Prostate gland (tissue), 2 donors: ENCODE measurements at regions not wholly inside any gene's neighbourhood (a gene's known extent, or its start where the extent isn't known, plus 50 kb on each side); places are given as distances from the start of the nearest gene placed in this dataset.

Experiments
- DNase-seq: peaks from one replicate; pipeline ENCODE4 v3.0.0-alpha.2; 2019; ENCODE audit warnings: low spot score
- H3K27ac ChIP-seq, 2 donors: fragments of 200-600 bp; sonication (generic); 2 replicates each; pipeline ENCODE4 v1.5.1; 2017 to 2019
- H3K27me3 ChIP-seq: fragments of 200-600 bp; sonication (generic); replicated peaks from 2 replicates; pipeline ENCODE4 v1.5.1; 2019; ENCODE audit not compliant: insufficient read depth
- H3K36me3 ChIP-seq, 2 donors: fragments of 200-600 bp; sonication (generic); 1 replicate in 1 of 2; 2 replicates in 1 of 2; pipeline versions ENCODE4 v1.5.1 to v1.8.1; 2017 to 2019
- H3K4me1 ChIP-seq: fragments of 200-600 bp; sonication (generic); replicated peaks from 2 replicates; pipeline ENCODE4 v1.5.1; 2019
- H3K4me3 ChIP-seq, 2 donors: fragments of 200-600 bp; sonication (generic); 2 replicates each; pipeline ENCODE4 v1.5.1; 2017 to 2019
- H3K9me3 ChIP-seq: fragments of 200-600 bp; sonication (generic); 2 replicates; pipeline ENCODE4 v1.5.1; 2017
- CTCF ChIP-seq, 4 experiments: fragments of 200-600 bp in 2 of 4; fragments of 450-650 bp in 2 of 4; sonication (generic) in 2 of 4; IDR thresholded peaks; 1 replicate in 3 of 4; 2 replicates in 1 of 4; pipeline ENCODE4 v1.5.1; 2016 to 2019; ENCODE audit warnings: antibody characterized with exemption in 4 of 4, mild to moderate bottlenecking in 2 of 4, moderate library complexity in 2 of 4
- POLR2A ChIP-seq: fragments of 450-650 bp; IDR thresholded peaks from one replicate; pipeline ENCODE4 v1.6.1; 2016; ENCODE audit warnings: antibody characterized with exemption, mild to moderate bottlenecking
- POLR2AphosphoS5 ChIP-seq: sonication (generic); formaldehyde crosslinking; IDR thresholded peaks from one replicate; pipeline ENCODE4 v1.6.1; 2017; ENCODE audit warnings: antibody characterized with exemption
- WGBS: methylation state at CpG from one replicate; pipeline ENCODE4 v1.1.5; 2018; 5-methylcytosine and 5-hydroxymethylcytosine counted together
- intact Hi-C: fragments of 100-400 bp; cut with DNase I; formaldehyde crosslinking; loops from one replicate; pipeline ENCODE4 v1.14.2; 2022

GRCh38 chr9:16191691-16192402 lies 639.0 kb downstream of the CCDC171 start:
- Histone ChIP-seq H3K36me3 (no peaks in the 10 kb centered on the region), H3K4me1 (no peaks in the 10 kb centered on the region), H3K27me3 (no peaks in the 10 kb centered on the region), H3K27ac (no peak overlapping the region), H3K4me3 (no peak overlapping the region), H3K9me3 (no peaks in the 10 kb centered on the region)
- TF ChIP-seq CTCF (IDR thresholded peaks at IDR 0.05) (peak in 3 of 4 experiments; percentile 74 to 82 (median 79)), POLR2AphosphoS5 (peak; percentile 5), POLR2A (no peak)
- intact Hi-C loops = loop anchor here (5.0 to 10.0 kb wide), 4 partner anchors 123 to 680 kb away; partner anchors contain the start of gene BNC2
- peak; percentile 49 for DNase-seq
- WGBS = 15% methylated on average over 14 of the region's 14 CpGs

- Histone ChIP-seq H3K4me3 (no peak overlapping the region), H3K9me3 (no peaks in the 10 kb centered on the region), H3K27me3 (no peaks in the 10 kb centered on the region), H3K4me1 (no peaks in the 10 kb centered on the region), H3K36me3 (no peaks in the 10 kb centered on the region), H3K27ac (no peak overlapping the region)
- 39% methylated on average over 6 of the region's 6 CpGs for WGBS
- no peak for TF ChIP-seq CTCF (IDR thresholded peaks at IDR 0.05)
- TF ChIP-seq POLR2AphosphoS5 = no peak
- TF ChIP-seq POLR2A = no peak
- no peak for DNase-seq
- intact Hi-C loops = loop anchor here (5.0 to 10.0 kb wide), 4 partner anchors 122 to 680 kb away; partner anchors contain the start of gene BNC2
Observed at GRCh38 chr9:16192403-16193017, 639.7 kb downstream of the CCDC171 start.

DNA sequence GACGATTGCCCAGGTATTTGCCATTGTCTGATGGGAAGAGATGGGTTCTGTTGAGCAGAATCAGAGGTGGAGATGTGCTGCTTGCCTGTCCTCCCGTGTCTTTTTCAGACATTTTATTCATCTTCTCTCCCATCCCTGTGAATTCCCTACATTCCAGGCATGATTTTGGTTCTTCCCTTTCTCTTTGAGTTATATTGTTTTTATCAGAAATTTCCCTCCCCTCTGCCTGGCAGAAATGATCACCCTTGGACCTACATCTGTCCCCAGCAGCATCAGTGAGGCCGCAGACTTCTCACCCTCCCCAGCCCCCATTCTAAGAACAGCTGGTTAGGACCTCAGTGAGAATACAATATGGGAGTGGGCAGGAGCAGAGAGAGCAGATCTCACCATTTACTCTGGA lies 640.2 kb downstream of the CCDC171 start:
- WGBS = 89% methylated on average over 3 of the region's 3 CpGs
- Histone ChIP-seq H3K27me3 (no peaks in the 10 kb centered on the region), H3K9me3 (no peaks in the 10 kb centered on the region), H3K4me1 (no peaks in the 10 kb centered on the region), H3K4me3 (no peak overlapping the region), H3K36me3 (no peaks in the 10 kb centered on the region), H3K27ac (no peak overlapping the region)
- DNase-seq = no peak
- intact Hi-C loops = loop anchor here (5.0 to 10.0 kb wide), 4 partner anchors 122 to 679 kb away; partner anchors contain the start of gene BNC2
- no peak for TF ChIP-seq POLR2A
- TF ChIP-seq CTCF (IDR thresholded peaks at IDR 0.05) = no peak
- TF ChIP-seq POLR2AphosphoS5 = no peak

GRCh38 chr9:16196206-16196605 lies 643.4 kb downstream of the CCDC171 start:
- Histone ChIP-seq H3K4me3 (no peak overlapping the region), H3K9me3 (no peaks in the 10 kb centered on the region), H3K27ac (no peak overlapping the region), H3K36me3 (no peaks in the 10 kb centered on the region), H3K4me1 (no peaks in the 10 kb centered on the region), H3K27me3 (no peaks in the 10 kb centered on the region)
- intact Hi-C loops = loop anchor here (10.0 kb wide), 3 partner anchors 119 to 539 kb away; no protein-coding TSS in a partner anchor
- 100% methylated on average over 1 of the region's 1 CpG for WGBS
- no peak for DNase-seq
- TF ChIP-seq POLR2A (no peak), CTCF (IDR thresholded peaks at IDR 0.05) (no peak), POLR2AphosphoS5 (no peak)
